Stimulated activated CD8-positive, alpha-beta memory T cell treated with anti-CD3 and anti-CD28 coated beads, Interleukin-4, amount 100 ng/mL, for 4 hours (primary cell): ENCODE measurements at regions not wholly inside any gene's neighbourhood (a gene's known extent, or its start where the extent isn't known, plus 50 kb on each side); places are given as distances from the start of the nearest gene placed in this dataset.
"Not testable (repeated sequence)": the region's sequence is repeated elsewhere in the genome, so short reads cannot be mapped to it uniquely, and the experiment has no call there.

ENCODE experiments used
- DNase-seq, 2 donors: peaks; one replicate each; pipeline ENCODE4 v3.0.0-alpha.2; 2020; ENCODE audit warnings: low read depth in 2 of 2, low spot score in 1 of 2

DNA sequence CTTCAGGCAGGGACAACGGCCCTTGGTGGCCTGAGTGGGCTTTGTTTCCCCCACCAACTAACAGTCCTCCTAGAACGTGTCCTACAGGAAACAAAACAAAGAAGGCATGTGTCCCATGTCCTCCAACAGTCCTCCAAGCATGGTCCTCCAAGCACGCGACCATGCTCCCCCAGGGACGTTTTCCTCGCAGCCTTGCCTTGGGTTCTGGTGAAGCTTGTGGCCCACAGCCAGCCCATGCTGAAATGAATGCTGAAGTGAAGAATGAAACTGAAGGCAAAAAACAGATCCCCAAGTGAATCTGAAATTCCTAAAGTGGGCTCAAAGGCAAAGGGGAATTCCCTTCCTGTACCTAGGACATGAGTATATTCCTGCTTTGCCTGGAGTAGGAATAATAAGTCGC is 176.6 kb downstream of the JCAD start:
- no peak for DNase-seq

DNA sequence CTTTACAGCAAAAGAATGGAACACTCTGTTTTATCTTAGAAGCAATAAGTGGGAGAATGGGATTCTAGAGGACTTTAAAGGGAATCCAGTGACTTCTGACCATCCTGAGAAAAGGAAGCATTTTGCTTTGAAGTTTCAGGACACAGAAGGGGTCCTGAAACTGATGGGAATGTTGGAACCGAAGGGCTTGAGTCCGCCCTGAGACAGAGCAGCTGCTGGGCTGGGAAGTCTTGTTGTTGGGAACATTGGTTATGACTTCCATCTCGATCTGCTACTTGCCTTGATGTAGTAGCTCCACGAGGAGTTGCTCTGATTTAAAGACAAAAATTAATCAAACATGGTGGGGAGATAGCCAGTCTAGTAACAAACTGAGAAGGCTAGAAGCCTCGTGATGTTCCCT is 177.6 kb downstream of the JCAD start:
- no peak for DNase-seq

DNA sequence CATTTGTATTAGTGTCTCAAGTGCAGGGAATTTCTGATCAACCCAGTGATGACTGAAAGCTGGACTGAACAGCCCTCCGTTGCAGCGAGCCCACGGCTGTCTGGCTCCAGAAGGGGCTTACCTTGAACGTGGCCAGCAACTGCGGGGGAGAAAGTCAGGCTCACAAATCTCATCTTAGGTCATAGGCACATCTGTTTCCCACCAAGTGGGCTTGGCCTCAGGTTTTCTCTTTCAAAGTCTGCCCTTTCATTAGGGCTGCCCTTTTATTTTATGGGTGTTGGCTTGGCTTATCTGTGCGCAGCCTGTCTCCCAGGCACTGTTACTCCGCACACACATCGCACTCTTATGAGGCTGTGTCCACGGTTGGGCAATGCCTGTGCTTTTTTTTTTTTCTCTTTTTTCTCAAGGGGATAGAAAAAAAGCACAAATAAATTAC is 178.0 kb downstream of the JCAD start:
- no peak for DNase-seq

DNA sequence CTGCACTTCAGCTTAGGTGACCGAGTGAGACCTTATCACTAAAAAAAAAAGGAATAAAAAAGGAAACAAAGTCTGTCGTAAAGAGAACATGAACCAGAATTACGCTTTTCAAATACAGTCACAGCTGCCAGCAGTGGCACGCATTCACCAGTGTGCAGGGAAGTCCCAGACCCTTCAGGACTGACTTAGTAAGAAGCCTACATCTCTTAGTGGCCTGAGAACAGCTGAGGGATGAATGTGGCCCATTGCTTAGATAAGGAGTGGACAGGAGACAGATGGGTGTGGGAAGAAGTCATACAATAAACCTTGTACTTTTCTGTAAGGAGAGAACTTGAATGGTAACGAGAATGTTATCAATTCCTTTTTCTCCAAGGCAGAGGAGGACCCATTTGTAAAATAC is 178.5 kb downstream of the JCAD start:
- DNase-seq: no peak

DNA sequence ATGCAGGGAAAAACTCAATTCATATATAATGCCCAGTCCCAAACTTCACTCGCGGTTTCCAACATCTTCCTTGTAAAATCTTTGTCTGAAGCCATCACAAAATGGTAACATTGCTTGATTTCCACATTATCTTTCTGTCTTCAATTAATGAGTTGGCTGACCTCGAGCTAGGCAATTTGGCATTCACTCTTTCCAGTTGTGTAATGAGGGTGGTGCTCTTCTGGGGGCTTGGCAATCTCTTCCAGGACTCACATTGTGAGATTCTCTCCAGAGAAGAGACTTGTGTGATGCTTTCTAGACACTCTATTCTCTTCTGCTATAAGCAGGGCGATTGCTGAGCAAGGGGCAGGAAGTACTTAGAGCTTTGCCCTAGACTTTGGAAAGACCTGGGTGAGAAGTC is 179.5 kb downstream of the JCAD start:
- DNase-seq: no peak

DNA sequence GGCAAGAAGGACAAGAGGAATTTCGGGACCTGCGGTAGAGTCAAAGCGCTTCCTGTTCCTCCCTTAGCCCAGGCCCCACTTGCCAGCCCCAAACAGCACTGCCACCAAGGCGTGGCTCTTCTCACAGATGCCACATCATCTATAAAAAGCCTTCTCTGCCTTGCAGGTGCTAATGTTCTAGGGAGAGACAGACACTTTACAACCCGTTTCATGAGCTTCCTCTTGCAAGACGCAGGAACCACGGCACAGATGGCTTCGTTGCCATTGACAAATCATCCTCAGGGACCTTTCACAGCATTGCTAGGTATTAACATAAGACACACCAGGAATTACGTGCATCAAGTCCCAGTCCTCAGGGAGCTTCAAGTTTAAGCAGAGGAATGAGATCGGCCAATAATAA is 180.9 kb downstream of the JCAD start:
- DNase-seq: no peak

DNA sequence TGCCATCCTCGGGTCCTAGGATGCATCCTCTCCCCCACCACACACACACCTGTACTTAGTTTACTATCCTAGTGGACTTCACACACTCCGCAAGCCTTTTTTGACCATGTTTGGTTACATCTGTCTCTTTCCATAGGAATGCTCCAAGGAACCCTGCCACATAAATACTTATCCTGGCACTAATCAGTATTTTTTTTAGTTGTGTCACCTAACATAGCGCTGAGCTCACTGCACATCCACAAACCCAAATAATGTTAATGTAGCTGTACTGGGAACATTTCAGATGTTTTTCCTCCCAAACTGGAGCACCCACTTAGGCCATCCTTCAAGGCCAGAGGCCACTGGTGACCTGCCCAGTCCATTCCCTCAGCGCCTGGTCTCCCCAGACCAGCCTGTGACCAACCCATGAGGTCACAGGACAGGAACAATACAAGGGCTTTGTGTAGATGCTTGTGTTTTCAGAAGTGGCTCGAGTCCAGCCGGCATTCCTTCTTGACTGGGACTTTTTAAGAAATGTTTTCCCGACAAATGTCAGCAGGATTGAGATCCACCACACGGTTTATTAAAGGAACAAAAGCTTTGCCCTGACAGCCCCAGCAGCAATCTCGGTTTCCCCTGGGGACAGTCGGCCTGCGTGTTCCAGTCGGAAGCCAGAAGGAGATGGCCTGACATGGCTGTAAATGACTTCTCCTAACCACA is 181.4 kb downstream of the JCAD start:
- no peak for DNase-seq

DNA sequence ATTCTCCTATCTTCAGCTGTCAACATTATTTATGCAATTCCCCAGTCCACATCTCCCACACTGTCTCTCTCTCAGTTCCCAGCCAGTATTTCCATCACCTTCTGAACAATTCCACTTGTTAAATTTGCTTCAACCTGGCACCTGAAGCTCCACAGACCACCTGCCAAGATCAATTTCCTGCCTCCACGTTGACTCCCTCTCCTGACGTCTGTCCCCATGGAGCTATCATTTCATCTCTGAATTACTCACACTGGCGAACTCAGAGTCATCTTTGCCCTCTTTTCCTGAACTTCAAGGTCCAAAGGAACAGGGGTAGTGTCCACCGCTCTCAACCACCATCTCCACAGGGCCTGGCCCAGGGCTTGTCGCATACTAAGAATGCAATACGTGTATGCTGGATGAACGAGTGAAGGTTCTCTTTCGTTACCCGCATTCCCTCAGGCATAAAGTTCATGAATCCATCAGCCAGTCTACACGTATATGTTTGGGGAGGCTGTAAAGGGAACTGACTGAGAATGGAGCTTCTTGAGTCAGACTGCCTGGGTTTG is 183.3 kb downstream of the JCAD start:
- no peak for DNase-seq

DNA sequence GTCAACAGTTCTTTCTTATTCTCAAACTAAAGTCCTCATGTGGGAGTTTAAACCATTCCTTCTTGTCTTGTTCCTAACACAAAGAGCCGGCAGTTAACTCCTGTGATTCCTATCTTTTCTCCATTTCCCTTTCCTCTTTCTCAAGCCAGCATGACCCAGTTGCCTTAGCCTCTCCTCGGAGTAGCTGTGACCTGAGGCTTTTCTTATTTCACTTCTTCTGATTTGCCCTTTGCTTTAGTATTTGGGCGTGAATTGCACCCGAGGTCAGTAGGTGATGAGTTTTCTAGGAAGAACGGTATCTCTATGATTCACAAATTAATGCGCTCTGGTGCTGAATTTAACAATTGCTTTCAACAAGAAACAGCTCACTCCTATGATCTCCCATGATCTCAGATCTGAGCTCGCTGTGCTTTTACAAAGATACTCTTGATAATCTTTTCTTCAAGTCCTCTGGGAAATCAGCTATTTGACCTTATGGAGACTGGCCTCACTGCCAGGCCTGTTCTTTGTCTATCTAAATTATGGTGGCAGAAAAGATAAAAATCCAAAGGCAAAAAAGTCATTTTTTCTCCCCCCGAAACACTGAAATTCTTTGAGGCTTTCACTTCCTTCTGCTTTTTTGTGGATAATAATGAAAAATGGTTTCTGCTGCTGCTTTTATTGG is 184.6 kb downstream of the JCAD start:
- no peak for DNase-seq

DNA sequence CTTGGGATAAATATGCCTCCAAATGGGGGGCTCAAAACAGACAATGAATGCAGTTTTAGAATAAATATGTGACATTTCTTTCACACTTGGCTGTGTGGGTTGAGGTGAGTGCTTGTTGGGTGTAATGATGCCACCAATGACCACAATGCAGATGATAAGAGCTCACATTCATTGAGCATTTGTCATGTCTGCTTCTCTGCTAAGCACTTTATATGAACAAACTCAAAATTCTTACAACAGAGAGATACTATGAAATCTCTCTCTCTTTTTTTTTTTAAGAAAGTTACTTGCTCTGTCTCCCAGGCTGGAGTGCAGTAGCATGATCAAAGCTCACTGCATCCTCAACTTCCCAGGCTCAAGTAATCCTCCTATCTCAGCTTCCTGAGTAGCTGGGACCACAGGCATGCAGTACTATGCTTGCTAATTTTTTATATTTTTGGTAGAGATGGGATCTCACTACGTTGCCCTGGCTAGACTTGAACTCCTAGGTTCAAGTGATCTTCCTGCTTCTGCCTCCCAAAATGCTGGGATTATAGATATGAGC is 185.4 kb downstream of the JCAD start:
- DNase-seq: no peak

DNA sequence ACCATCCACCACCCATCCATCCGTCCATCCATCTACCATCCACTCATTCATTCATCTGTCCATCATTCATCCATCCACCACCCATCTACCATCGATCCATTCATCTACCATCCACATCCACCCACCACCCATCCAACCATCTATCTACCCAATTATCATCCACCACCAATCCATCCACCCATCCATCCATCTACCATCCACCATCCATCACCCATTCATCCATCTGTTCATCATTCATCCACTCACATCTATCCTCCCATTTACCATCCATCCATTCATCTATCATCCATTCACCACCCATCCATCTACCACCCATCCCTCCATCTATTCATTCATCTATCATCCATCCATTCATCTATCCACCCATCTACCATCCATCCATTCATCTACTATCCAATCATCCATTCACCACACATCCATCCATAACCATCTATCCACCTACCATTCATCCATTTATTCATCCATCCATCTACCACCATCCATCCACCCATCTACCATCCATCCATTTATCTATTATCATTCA is 188.8 kb downstream of the JCAD start:
- DNase-seq: no peak

DNA sequence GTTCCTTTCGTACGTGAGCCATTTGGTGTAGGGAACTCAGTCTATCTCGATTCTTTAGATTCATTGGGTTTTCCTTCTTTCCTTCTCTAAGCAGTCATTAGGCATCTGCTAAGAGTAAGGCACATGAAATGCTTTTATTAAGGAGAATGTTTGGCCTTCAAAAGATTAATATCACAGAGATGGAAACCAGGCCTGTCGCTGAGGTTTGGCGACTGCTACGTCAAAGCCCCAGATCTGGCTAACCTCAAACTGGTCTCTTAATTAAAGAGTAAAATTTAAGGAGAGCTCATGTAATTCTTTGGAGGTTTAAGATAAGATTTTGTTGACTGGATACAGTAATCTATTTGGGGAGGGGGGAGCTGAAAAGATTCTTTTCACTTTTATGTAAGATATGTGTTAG is 189.8 kb downstream of the JCAD start:
- no peak for DNase-seq

DNA sequence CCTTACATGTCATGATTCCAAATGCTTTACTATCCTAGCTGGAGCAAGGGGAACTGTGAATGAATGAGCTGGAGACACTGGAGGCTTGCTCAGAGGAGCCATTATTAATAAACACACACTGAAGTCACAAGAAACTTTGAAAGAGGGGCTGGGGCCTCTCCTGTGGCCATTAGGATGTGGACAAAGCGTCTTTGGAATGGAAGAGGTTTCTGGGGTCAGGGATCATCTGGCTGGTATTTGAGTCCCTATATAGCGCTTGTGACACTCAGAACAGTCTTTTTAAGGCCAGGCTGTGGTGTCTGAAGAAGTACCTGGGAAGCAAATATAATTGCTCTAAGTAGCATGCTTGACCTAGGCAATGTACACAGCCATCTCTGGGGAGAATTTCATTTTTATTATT is 193.0 kb downstream of the JCAD start:
- DNase-seq: no peak

DNA sequence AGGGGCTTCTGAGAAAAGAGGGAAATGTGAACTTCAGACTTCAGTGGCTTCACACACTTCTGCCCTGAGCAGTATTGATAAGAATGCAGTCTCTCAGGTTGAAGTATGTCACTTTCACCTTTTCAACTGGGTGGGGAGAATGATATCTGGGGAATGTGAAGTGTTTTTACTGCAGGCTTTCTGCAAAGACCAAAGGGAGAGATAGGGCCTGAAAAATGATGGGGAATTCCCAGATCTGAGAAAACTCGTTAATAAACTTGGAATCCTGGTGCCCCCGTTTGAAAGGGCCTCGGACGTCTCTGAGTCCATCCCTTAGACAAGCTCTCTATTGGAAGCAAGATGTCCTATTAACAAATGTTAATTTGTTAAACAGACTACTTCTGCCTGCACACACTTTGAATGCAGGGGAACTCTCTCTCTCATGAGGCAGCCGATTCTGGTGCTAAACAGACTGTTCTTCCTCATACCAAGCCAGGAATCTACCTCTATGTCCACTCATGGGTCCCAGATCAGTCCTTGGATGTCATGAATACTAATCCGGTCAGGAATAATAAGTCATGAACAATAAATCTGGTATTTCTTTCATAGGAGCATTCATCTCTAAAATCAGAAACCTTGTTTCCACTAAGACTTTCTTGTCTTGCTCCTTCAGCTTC is 193.6 kb downstream of the JCAD start:
- DNase-seq: no peak

DNA sequence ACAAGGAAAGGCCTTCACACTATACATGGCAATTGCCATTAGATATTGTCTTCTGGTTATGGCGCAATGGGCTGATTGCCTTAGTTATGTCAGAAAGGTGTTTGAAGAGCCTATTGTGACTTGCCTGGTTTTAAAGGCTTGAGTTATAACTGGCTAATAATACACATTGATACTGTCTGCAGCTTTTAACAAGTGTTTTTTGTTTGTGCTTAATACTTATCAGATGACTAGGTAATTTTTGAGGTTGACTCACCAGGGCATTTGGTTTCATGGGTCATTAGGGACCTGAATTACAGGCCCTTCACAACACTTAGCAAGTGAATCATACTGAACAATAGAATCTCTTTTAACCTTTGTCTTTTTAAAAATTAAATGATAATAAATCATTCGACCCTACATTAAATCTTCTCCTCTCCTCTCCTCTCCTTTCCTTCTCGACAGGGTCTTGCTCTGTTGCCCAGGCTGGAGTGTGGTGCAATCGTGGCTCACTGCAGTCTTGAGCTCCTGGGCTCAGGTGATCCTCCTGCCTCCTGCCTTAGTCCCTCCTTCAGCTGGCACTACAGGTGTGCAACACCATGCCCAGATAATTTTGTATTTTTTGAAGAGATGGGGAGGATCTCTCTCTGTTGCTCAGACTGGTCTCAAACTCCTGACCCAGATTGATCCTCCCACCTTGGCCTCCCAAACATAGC is 196.3 kb downstream of the JCAD start:
- no peak for DNase-seq

DNA sequence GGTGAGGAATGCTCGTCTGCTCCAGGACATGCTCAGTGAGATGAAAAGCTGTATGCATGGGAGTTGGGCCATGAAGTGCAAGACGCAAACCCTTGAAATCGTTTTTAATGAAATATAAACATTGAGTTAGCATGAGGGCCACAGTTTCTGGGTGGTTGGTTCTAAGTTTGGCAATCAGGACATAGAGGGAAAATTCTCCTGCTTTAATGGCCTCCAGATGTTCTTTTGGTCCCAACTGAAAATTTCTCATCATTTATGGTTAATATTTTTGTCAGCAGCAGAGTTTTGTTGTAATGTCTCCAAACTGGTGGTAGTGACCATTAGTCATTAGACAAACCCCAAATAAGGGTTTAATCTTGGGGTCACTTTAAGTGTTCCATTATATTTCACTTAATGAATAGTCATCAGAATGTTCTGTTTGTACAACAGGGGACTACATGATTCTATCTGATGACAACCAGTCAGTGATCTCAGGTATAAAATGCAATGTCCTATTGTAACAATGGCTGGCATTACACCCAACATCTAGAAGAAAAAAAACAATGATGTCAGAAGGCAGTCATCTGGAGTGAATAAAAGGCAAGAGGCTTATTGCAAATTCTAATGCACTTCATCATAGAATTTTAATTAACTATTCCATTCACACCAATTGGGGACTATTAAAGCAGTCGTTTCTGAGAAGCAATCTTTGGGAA is 197.4 kb downstream of the JCAD start:
- no peak for DNase-seq

DNA sequence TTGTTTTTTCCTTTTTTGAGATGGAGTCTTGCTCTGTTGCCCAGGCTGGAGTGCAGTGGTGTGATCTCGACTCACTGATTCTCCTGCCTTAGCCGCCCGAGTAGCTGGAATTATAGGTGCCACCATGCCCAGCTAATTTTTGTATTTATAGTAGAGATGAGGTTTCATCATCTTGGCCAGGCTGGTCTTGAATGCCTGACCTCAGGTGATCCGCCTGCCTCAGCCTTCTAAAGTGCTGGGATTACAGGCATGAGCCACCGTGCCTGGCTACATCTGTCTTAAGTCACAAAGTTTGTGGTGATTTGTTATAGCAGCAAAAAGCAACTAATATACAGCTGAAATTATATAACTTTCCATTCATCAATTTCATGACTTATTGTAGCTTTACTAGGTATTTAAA is 198.2 kb downstream of the JCAD start:
- not testable (repeated sequence) for DNase-seq

DNA sequence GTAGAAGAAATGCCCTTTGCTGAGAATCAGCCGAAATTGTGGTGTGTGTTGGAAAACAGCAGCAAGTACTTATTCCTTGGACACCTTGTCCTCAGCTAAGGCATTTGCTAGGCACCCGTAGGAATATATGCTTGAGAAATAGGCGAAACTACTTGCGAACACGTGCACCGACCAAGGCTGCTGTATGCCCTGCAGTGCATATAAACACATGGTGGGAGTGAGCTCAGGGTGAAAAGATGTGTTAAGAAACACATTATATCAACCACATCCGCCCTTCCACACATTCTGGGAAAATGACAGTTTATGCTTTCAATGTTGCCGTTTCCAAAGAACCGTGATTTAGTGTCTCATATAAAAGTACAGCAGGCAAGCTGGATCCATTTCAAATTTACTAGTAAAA is 199.2 kb downstream of the JCAD start:
- no peak for DNase-seq

DNA sequence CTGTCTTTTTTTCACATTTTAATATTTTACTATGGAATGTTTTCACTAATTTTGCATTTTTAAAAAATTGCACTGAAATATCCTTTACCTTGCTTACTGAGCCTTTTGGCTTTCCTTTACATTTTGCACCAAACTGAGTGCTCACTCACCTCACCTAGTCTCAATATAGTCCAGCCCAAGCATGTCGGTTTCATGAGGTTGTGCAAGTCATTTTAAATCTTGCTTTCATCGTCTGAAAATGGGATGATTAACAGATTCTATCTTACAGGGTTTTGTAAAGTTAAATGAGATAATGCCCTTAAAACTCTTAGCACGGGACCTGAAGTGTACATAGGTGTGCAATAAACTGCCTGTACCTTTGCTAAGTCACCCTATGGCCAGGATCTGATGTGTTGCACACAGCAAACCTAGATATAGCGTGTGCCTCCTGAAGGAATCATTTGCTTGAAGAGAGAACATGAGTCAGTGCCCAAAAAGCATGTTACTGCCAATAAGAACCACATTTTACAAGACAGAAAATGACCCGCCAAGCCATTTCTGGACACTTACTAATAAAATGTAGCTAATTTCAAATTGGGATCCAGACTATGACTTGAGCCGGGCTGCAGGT is 199.8 kb downstream of the JCAD start:
- DNase-seq: no peak

DNA sequence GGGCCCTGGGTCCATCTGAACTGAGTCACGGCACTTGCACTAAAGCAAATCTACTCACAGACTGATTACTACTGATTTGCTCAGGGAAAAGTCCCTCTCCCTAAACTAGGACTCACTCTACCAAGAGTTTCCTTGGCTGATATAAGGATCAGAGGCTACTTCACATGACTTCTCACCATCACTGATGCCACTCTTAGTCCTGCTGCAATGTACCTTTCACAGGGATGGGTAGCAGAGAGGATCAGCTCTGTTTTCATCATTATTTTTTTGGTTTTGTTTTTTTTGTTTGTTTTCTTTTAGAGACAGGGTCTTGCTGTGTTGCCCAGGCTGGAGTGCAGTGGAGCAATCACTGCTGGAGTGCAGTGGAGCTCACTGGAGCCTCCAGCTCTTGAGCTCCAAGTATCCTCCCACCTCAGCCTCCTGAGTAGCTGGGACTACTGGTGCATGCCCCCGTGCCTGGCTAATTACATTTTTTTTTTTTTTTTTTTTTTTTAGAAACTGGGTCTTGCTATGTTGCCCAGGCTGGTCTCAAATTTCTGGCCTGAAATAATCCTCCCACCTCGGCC is 200.6 kb downstream of the JCAD start:
- DNase-seq: no peak
